GM12878 (cell line): ENCODE measurements at regions not wholly inside any gene's neighbourhood (a gene's known extent, or its start where the extent isn't known, plus 50 kb on each side); places are given as distances from the start of the nearest gene placed in this dataset.
A peak's percentile ranks its signal among the peaks of the same experiment; 100 is the strongest.

ENCODE experiments used
- ATAC-seq: fragments of 200-7000 bp; cut with Tn5 transposase; 3 replicates; pipeline ENCODE4 v1.9.1; 2020; ENCODE audit warnings: mild to moderate bottlenecking, moderate library complexity
- BruUV-seq: library from RNA; stranded (reverse); fragments of 400-500 nt; replicated peaks from 2 replicates; lab custom pipeline; 2021; lab: Mats Ljungman, UMichigan
- CTCF ChIA-PET: fragments of 300-600 bp; sonication (Branson Sonifier 250); formaldehyde crosslinking; extraction: SDS; loops from one replicate; lab custom pipeline; 2021; ENCODE audit warnings: inconsistent platforms; lab: Yijun Ruan, JAX
- POLR2A ChIA-PET: fragments of 350-600 bp; formaldehyde crosslinking; extraction: SDS; loops from one replicate; lab custom pipeline; 2021; ENCODE audit warnings: inconsistent platforms; lab: Charles Lee
- RAD21 ChIA-PET: fragments of 300-600 bp; sonication (Branson Sonifier 250); formaldehyde crosslinking; loops from one replicate; lab custom pipeline; 2023; ENCODE audit warnings: antibody characterized with exemption; ENCODE audit not compliant: unreplicated experiment; lab: Charles Lee
- SMC1A ChIA-PET: fragments of 300-600 bp; sonication (Branson Sonifier 250); formaldehyde crosslinking; loops from one replicate; lab custom pipeline; 2023; ENCODE audit not compliant: unreplicated experiment, uncharacterized antibody; lab: Charles Lee
- DNase-seq: peaks from one replicate; pipeline ENCODE4 v3.0.0-alpha.2; 2011; ENCODE audit warnings: low read depth, low spot score
- FAIRE-seq: peaks from 3 replicates; lab custom pipeline; 2011; peaks lifted over from hg19 to GRCh38; lab: Jason Lieb, UNC
- H2AFZ ChIP-seq: 2 replicates; pipeline ENCODE4 v1.6.0; 2011; ENCODE audit warnings: low read depth, low read length, control low read depth; ENCODE audit not compliant: control insufficient read depth
- H3K27ac ChIP-seq: 2 replicates; pipeline ENCODE4 v1.5.1; 2011; ENCODE audit warnings: control low read depth; ENCODE audit not compliant: control insufficient read depth, insufficient read depth
- H3K27me3 ChIP-seq, 2 experiments: replicated peaks in 1 of 2; 2 replicates each; pipeline versions ENCODE4 v1.6.0 to v1.6.1; 2011; ENCODE audit warnings: low read length in 1 of 2; ENCODE audit not compliant: control insufficient read depth in 2 of 2, insufficient read depth in 2 of 2
- H3K36me3 ChIP-seq, 2 experiments: 2 replicates each; pipeline ENCODE4 v1.5.1; 2011; ENCODE audit warnings: low read length in 1 of 2; ENCODE audit not compliant: control insufficient read depth in 2 of 2, insufficient read depth in 2 of 2
- H3K4me1 ChIP-seq: 2 replicates; pipeline ENCODE4 v1.6.1; 2011; ENCODE audit warnings: mild to moderate bottlenecking, low read length, moderate library complexity, mixed read lengths; ENCODE audit not compliant: control insufficient read depth, insufficient read depth
- H3K4me2 ChIP-seq: 2 replicates; pipeline ENCODE4 v1.6.0; 2011; ENCODE audit warnings: control low read depth; ENCODE audit not compliant: control insufficient read depth, insufficient read depth
- H3K4me3 ChIP-seq: fragments of 200-600 bp; sonication (generic); 2 replicates; pipeline ENCODE4 v1.5.1; 2016
- H3K79me2 ChIP-seq: 2 replicates; pipeline ENCODE4 v1.6.0; 2011; ENCODE audit warnings: low read length; ENCODE audit not compliant: control insufficient read depth, insufficient read depth
- H3K9ac ChIP-seq: 2 replicates; pipeline ENCODE4 v1.8.0; 2011; ENCODE audit warnings: low read length, control low read depth, mixed read lengths; ENCODE audit not compliant: control insufficient read depth, insufficient read depth
- H3K9me3 ChIP-seq: replicated peaks from 3 replicates; pipeline ENCODE4 v1.5.1; 2011; ENCODE audit warnings: mild to moderate bottlenecking, low read length; ENCODE audit not compliant: control insufficient read depth, insufficient read depth
- H4K20me1 ChIP-seq: 2 replicates; pipeline ENCODE4 v1.6.0; 2011; ENCODE audit not compliant: control insufficient read depth, insufficient read depth
- JUND ChIP-seq: IDR thresholded peaks from 2 replicates; pipeline ENCODE4 v1.6.1; 2012; ENCODE audit warnings: low read depth, mild to moderate bottlenecking, low read length, improper control_type of control experiment, moderate library complexity
- SMAD1 ChIP-seq: fragments of 450-650 bp; IDR thresholded peaks from 2 replicates; pipeline ENCODE4 v1.6.1; 2018; ENCODE audit warnings: mild to moderate bottlenecking, low read depth; ENCODE audit not compliant: partially characterized antibody
- SPI1 ChIP-seq: IDR thresholded peaks from 2 replicates; pipeline ENCODE4 v1.6.1; 2011; ENCODE audit warnings: low read depth, mild to moderate bottlenecking, low read length, moderate library complexity, borderline replicate concordance; ENCODE audit not compliant: insufficient read depth
- TCF3 ChIP-seq: IDR thresholded peaks from 2 replicates; pipeline ENCODE4 v1.6.1; 2012; ENCODE audit warnings: low read depth, mild to moderate bottlenecking, low read length, borderline replicate concordance; ENCODE audit not compliant: insufficient read depth
- WGBS: methylation state at CpG from one replicate; pipeline ENCODE4 v1.1.6; 2016; ENCODE audit warnings: low lambda C conversion rate; ENCODE audit not compliant: insufficient replicate concordance, insufficient coverage; ENCODE audit errors: missing lambda C conversion rate; 5-methylcytosine and 5-hydroxymethylcytosine counted together
- in situ Hi-C: fragments of 300-500 bp; cut with MboI; formaldehyde crosslinking; loops from 9 replicates; pipeline ENCODE4 v1.14.3; 2018; ENCODE audit warnings: mixed read lengths
- intact Hi-C: fragments of 100-400 bp; cut with micrococcal nuclease; formaldehyde crosslinking; loops from one replicate; pipeline ENCODE4 v1.14.2; 2022; ENCODE audit not compliant: unreplicated experiment
- TF ChIP-seq, protein P1 (sequence below): IDR thresholded peaks from 2 replicates; pipeline ENCODE4 v1.6.1; 2011; ENCODE audit warnings: low read depth, mild to moderate bottlenecking, low read length, moderate library complexity, borderline replicate concordance; ENCODE audit errors: extremely low read depth
- TF ChIP-seq, protein P2 (sequence below): fragments of 450-650 bp; conservative IDR thresholded peaks from 2 replicates; pipeline ENCODE4 v1.6.1; 2017; ENCODE audit warnings: mild to moderate bottlenecking, moderate library complexity

GRCh38 chr2:151020411-151020810, 241.3 kb downstream of the RBM43 start:
- Histone ChIP-seq H3K4me3 (no peak overlapping the region), H3K9me3 (no peaks in the 10 kb centered on the region), H3K79me2 (no peaks in the 10 kb centered on the region), H3K27me3 (no peaks in the 10 kb centered on the region), H3K36me3 (no peaks in the 10 kb centered on the region), H4K20me1 (no peaks in the 10 kb centered on the region), H2AFZ (no peak overlapping the region), H3K4me1 (no peaks in the 10 kb centered on the region), H3K27ac (no peak overlapping the region), H3K4me2 (no peak overlapping the region), H3K9ac (no peak overlapping the region)
- WGBS, result 7% methylated on average over 2 of the region's 2 CpGs
- RAD21 ChIA-PET, result no interaction called here
- SMC1A ChIA-PET, result interaction anchor here (1.3 kb wide), 1 partner anchor 11 kb away, joined by 3 read pairs; no protein-coding TSS in a partner anchor
- in situ Hi-C loops, result no loop called here
- no TSS peak for BruUV-seq
- DNase-seq, result no peak
- TF ChIP-seq SMAD1 (peak; percentile 56), JUND (no peak), TCF3 (no peak), SPI1 (peak; percentile 68; the same call in 1 of the 2 replicates)
- TF ChIP-seq, protein P1, sequence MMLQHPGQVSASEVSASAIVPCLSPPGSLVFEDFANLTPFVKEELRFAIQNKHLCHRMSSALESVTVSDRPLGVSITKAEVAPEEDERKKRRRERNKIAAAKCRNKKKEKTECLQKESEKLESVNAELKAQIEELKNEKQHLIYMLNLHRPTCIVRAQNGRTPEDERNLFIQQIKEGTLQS, result no peak
- TF ChIP-seq, protein P2, sequence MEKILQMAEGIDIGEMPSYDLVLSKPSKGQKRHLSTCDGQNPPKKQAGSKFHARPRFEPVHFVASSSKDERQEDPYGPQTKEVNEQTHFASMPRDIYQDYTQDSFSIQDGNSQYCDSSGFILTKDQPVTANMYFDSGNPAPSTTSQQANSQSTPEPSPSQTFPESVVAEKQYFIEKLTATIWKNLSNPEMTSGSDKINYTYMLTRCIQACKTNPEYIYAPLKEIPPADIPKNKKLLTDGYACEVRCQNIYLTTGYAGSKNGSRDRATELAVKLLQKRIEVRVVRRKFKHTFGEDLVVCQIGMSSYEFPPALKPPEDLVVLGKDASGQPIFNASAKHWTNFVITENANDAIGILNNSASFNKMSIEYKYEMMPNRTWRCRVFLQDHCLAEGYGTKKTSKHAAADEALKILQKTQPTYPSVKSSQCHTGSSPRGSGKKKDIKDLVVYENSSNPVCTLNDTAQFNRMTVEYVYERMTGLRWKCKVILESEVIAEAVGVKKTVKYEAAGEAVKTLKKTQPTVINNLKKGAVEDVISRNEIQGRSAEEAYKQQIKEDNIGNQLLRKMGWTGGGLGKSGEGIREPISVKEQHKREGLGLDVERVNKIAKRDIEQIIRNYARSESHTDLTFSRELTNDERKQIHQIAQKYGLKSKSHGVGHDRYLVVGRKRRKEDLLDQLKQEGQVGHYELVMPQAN, result no peak
- peak; percentile 75 for ATAC-seq
- FAIRE-seq, result peak; percentile 85
- intact Hi-C loops, result no loop called here
- POLR2A ChIA-PET, result no interaction called here
- CTCF ChIA-PET, result interaction anchor here (0.7 kb wide), 1 partner anchor 20 kb away, joined by 3 read pairs; no protein-coding TSS in a partner anchor
